ENCODE measurements at regions not wholly inside any gene's neighbourhood (a gene's known extent, or its start where the extent isn't known, plus 50 kb on each side); places are given as distances from the start of the nearest gene placed in this dataset.

- DNase-seq (ENCODE audit: extremely low spot score, unreplicated experiment), result no peak
- Mint-ChIP-seq H3K4me3 (ENCODE audit: unreplicated experiment) (no peak overlapping the region), H3K27ac (ENCODE audit: unreplicated experiment) (no peak overlapping the region), H3K27me3 (ENCODE audit: unreplicated experiment) (peaks cover 2% of the 10 kb centered on the region), H3K4me1 (ENCODE audit: unreplicated experiment) (no peaks in the 10 kb centered on the region), H3K36me3 (ENCODE audit: unreplicated experiment) (no peaks in the 10 kb centered on the region), H3K9me3 (ENCODE audit: unreplicated experiment) (no peaks in the 10 kb centered on the region)
- TF ChIP-seq, protein P1, sequence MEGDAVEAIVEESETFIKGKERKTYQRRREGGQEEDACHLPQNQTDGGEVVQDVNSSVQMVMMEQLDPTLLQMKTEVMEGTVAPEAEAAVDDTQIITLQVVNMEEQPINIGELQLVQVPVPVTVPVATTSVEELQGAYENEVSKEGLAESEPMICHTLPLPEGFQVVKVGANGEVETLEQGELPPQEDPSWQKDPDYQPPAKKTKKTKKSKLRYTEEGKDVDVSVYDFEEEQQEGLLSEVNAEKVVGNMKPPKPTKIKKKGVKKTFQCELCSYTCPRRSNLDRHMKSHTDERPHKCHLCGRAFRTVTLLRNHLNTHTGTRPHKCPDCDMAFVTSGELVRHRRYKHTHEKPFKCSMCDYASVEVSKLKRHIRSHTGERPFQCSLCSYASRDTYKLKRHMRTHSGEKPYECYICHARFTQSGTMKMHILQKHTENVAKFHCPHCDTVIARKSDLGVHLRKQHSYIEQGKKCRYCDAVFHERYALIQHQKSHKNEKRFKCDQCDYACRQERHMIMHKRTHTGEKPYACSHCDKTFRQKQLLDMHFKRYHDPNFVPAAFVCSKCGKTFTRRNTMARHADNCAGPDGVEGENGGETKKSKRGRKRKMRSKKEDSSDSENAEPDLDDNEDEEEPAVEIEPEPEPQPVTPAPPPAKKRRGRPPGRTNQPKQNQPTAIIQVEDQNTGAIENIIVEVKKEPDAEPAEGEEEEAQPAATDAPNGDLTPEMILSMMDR (IDR thresholded peaks at IDR 0.05), result no peak
These were observed 1540.4 kb upstream of the GOT2 start for GRCh38 chr16:60274431-60275019.

GRCh38 chr16:60271781-60272180 lies 1537.7 kb upstream of the GOT2 start:
- TF ChIP-seq, protein P1 (IDR thresholded peaks at IDR 0.05), result no peak
- Mint-ChIP-seq H3K4me1 (ENCODE audit: unreplicated experiment) (no peaks in the 10 kb centered on the region), H3K27me3 (ENCODE audit: unreplicated experiment) (peaks cover 5% of the 10 kb centered on the region), H3K36me3 (ENCODE audit: unreplicated experiment) (no peaks in the 10 kb centered on the region), H3K4me3 (ENCODE audit: unreplicated experiment) (no peak overlapping the region), H3K27ac (ENCODE audit: unreplicated experiment) (no peak overlapping the region), H3K9me3 (ENCODE audit: unreplicated experiment) (no peaks in the 10 kb centered on the region)
- no peak for DNase-seq (ENCODE audit: extremely low spot score, unreplicated experiment)

GRCh38 chr16:60271025-60271771 lies 1537.1 kb upstream of the GOT2 start:
- TF ChIP-seq, protein P1 (IDR thresholded peaks at IDR 0.05), result no peak
- H3K27ac Mint-ChIP-seq (ENCODE audit: unreplicated experiment), result no peak overlapping the region

DNA sequence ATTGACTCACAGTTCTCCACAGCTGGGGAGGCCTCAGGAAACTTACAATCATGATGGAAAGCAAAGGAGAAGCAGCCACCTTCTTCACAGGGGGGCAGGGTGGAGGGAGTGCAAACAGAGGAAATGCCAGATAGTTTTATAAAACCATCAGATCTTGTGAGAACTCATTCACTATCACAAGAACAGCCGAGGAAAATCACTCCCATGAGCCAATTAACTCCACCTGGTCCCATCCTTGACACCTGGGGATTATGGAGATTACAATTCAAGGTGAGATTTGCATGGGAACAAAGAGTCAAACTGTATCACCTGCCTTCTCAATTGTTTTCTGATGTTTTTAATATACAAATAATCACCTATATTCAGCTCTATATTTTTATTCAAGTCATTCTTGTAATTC lies 1527.3 kb upstream of the GOT2 start:
- DNase-seq (ENCODE audit: extremely low spot score, unreplicated experiment), result no peak
- no peaks in the 10 kb centered on the region for H3K9me3 Mint-ChIP-seq (ENCODE audit: unreplicated experiment)
- peaks cover 12% of the 10 kb centered on the region for H3K27me3 Mint-ChIP-seq (ENCODE audit: unreplicated experiment)
- TF ChIP-seq, protein P1 (IDR thresholded peaks at IDR 0.05), result no peak
- H3K36me3 Mint-ChIP-seq (ENCODE audit: unreplicated experiment), result no peaks in the 10 kb centered on the region
- no peaks in the 10 kb centered on the region for H3K4me1 Mint-ChIP-seq (ENCODE audit: unreplicated experiment)
- H3K27ac Mint-ChIP-seq (ENCODE audit: unreplicated experiment), result no peak overlapping the region
- no peak overlapping the region for H3K4me3 Mint-ChIP-seq (ENCODE audit: unreplicated experiment)

More at GRCh38 chr16:60271025-60271771, 1537.1 kb upstream of the GOT2 start:
- Mint-ChIP-seq H3K4me1 (ENCODE audit: unreplicated experiment) (no peaks in the 10 kb centered on the region), H3K4me3 (ENCODE audit: unreplicated experiment) (no peak overlapping the region), H3K36me3 (ENCODE audit: unreplicated experiment) (no peaks in the 10 kb centered on the region), H3K9me3 (ENCODE audit: unreplicated experiment) (no peaks in the 10 kb centered on the region), H3K27me3 (ENCODE audit: unreplicated experiment) (peaks cover 8% of the 10 kb centered on the region)
- DNase-seq (ENCODE audit: extremely low spot score, unreplicated experiment), result no peak

DNA sequence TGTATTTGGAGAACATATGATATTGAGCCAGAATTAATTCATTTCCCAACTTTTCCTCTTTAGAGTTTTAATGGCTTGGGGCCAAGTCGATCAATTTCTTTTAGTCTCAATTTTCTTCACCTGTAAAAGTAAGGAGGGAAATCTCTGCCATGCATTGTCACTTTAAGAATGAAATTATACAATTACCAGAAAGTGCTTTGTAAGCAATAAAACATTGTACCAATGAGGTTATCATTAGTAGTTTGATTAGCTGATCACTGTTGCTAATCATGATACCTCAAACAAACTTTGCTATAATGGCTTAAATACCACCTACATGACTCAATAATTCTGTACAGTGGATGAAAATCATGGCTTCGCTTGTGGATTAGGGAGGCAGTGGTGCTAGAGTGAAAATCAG lies 1525.8 kb upstream of the GOT2 start:
- TF ChIP-seq, protein P1 (IDR thresholded peaks at IDR 0.05), result no peak
- H3K27me3 Mint-ChIP-seq (ENCODE audit: unreplicated experiment), result peaks cover 8% of the 10 kb centered on the region
- H3K27ac Mint-ChIP-seq (ENCODE audit: unreplicated experiment), result no peak overlapping the region
- H3K9me3 Mint-ChIP-seq (ENCODE audit: unreplicated experiment), result no peaks in the 10 kb centered on the region
- DNase-seq (ENCODE audit: extremely low spot score, unreplicated experiment), result no peak
- no peaks in the 10 kb centered on the region for H3K4me1 Mint-ChIP-seq (ENCODE audit: unreplicated experiment)
- no peak overlapping the region for H3K4me3 Mint-ChIP-seq (ENCODE audit: unreplicated experiment)
- H3K36me3 Mint-ChIP-seq (ENCODE audit: unreplicated experiment), result no peaks in the 10 kb centered on the region
